ENCODE measurements at regions not wholly inside any gene's neighbourhood (a gene's known extent, or its start where the extent isn't known, plus 50 kb on each side); places are given as distances from the start of the nearest gene placed in this dataset.

DNA sequence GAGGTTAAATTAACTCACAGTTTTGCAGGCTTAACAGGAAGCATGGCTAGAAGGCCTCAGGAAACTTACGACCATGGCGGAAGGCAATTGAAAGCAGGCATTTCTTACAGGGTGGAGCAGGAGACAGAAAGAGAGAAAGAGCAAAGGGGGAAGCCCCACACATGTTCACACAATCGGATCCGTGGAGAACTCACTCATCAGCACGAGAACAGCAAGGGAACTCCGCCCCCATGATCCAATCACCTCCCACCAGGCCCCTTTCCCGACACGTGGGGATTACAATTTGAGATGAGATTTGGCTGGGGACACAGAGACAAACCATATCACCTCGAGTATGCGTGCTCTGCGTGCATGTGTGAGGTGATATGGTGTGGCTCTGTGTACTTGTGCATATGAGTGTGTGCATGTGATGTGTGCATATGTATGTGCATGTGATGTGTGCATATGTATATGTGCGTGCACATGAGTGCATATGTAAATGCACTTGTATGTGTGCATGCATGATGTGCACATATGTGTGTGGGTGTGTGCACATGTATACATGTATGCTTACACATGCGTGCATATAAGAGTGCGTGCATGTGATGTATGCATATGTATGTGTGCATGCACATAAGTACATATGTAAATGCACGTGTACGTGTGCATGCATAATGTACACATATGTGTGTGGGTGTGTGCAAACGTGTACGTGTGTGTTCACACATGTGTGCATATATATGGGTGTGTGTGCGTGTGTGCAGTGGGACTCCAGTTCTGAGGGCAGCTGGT, 108.7 kb upstream of the HDAC4 start:
- 42% methylated on average over 19 of the region's 19 CpGs for WGBS (ENCODE audit: insufficient coverage, insufficient replicate concordance, low lambda C conversion rate, missing lambda C conversion rate)
- H3K27ac ChIP-seq (ENCODE audit: control insufficient read depth, insufficient read depth), result no peak overlapping the region
- no peak overlapping the region for H3K9ac ChIP-seq (ENCODE audit: control insufficient read depth, insufficient read depth, low read length)
- no peaks in the 10 kb centered on the region for H3K79me2 ChIP-seq (ENCODE audit: control insufficient read depth, insufficient read depth, low read length)
- H3K4me3 ChIP-seq, result no peak overlapping the region
- intact Hi-C loops (cut with micrococcal nuclease; ENCODE audit: unreplicated experiment) (no loop called here), in situ Hi-C loops (cut with MboI) (no loop called here)
- H3K9me3 ChIP-seq (replicated peaks; ENCODE audit: control insufficient read depth, insufficient read depth, low read length), result no peaks in the 10 kb centered on the region
- DNase-seq (ENCODE audit: low read depth, low spot score) (no peak), ATAC-seq (no peak), FAIRE-seq (no peak)
- BruUV-seq (replicated peaks), result no TSS peak
- SMC1A ChIA-PET (ENCODE audit: uncharacterized antibody, unreplicated experiment), result no interaction called here
- H2AFZ ChIP-seq (ENCODE audit: control insufficient read depth, low read depth, low read length), result no peak overlapping the region
- no peaks in the 10 kb centered on the region for H3K4me1 ChIP-seq (ENCODE audit: control insufficient read depth, insufficient read depth, low read length)
- H3K27me3 ChIP-seq (replicated peaks in 1 of 2; ENCODE audit: control insufficient read depth in 2 of 2, insufficient read depth in 2 of 2, low read length in 1 of 2), result no peaks in the 10 kb centered on the region
- no peaks in the 10 kb centered on the region for H4K20me1 ChIP-seq (ENCODE audit: control insufficient read depth, insufficient read depth)
- H3K4me2 ChIP-seq (ENCODE audit: control insufficient read depth, insufficient read depth), result no peak overlapping the region
- CTCF ChIA-PET, result no interaction called here
- RAD21 ChIA-PET (ENCODE audit: unreplicated experiment), result no interaction called here
- no peaks in the 10 kb centered on the region for H3K36me3 ChIP-seq (ENCODE audit: control insufficient read depth in 2 of 2, insufficient read depth in 2 of 2, low read length in 1 of 2)
- POLR2A ChIA-PET, result no interaction called here
- TF ChIP-seq RCOR1 (conservative IDR thresholded peaks at IDR 0.05; ENCODE audit: low read depth, low read length) (no peak), IKZF1 (conservative IDR thresholded peaks at IDR 0.05) (no peak), EZH2 (IDR thresholded peaks at IDR 0.05; ENCODE audit: borderline replicate concordance, control insufficient read depth, low read depth, low read length) (no peak), ZNF217 (IDR thresholded peaks at IDR 0.05) (no peak), NFYA (IDR thresholded peaks at IDR 0.05; ENCODE audit: borderline replicate concordance, low read depth, low read length) (no peak), EED (IDR thresholded peaks at IDR 0.05; ENCODE audit: low read depth) (no peak), ATF7 (IDR thresholded peaks at IDR 0.05; ENCODE audit: low read depth) (no peak), ZNF687 (IDR thresholded peaks at IDR 0.05) (no peak)
- TF ChIP-seq, protein P1, sequence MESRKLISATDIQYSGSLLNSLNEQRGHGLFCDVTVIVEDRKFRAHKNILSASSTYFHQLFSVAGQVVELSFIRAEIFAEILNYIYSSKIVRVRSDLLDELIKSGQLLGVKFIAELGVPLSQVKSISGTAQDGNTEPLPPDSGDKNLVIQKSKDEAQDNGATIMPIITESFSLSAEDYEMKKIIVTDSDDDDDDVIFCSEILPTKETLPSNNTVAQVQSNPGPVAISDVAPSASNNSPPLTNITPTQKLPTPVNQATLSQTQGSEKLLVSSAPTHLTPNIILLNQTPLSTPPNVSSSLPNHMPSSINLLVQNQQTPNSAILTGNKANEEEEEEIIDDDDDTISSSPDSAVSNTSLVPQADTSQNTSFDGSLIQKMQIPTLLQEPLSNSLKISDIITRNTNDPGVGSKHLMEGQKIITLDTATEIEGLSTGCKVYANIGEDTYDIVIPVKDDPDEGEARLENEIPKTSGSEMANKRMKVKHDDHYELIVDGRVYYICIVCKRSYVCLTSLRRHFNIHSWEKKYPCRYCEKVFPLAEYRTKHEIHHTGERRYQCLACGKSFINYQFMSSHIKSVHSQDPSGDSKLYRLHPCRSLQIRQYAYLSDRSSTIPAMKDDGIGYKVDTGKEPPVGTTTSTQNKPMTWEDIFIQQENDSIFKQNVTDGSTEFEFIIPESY (IDR thresholded peaks at IDR 0.05), result no peak
- TF ChIP-seq, protein P2, sequence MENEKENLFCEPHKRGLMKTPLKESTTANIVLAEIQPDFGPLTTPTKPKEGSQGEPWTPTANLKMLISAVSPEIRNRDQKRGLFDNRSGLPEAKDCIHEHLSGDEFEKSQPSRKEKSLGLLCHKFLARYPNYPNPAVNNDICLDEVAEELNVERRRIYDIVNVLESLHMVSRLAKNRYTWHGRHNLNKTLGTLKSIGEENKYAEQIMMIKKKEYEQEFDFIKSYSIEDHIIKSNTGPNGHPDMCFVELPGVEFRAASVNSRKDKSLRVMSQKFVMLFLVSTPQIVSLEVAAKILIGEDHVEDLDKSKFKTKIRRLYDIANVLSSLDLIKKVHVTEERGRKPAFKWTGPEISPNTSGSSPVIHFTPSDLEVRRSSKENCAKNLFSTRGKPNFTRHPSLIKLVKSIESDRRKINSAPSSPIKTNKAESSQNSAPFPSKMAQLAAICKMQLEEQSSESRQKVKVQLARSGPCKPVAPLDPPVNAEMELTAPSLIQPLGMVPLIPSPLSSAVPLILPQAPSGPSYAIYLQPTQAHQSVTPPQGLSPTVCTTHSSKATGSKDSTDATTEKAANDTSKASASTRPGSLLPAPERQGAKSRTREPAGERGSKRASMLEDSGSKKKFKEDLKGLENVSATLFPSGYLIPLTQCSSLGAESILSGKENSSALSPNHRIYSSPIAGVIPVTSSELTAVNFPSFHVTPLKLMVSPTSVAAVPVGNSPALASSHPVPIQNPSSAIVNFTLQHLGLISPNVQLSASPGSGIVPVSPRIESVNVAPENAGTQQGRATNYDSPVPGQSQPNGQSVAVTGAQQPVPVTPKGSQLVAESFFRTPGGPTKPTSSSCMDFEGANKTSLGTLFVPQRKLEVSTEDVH (IDR thresholded peaks at IDR 0.05; ENCODE audit: low read depth, partially characterized antibody), result no peak
- TF ChIP-seq, protein P3, sequence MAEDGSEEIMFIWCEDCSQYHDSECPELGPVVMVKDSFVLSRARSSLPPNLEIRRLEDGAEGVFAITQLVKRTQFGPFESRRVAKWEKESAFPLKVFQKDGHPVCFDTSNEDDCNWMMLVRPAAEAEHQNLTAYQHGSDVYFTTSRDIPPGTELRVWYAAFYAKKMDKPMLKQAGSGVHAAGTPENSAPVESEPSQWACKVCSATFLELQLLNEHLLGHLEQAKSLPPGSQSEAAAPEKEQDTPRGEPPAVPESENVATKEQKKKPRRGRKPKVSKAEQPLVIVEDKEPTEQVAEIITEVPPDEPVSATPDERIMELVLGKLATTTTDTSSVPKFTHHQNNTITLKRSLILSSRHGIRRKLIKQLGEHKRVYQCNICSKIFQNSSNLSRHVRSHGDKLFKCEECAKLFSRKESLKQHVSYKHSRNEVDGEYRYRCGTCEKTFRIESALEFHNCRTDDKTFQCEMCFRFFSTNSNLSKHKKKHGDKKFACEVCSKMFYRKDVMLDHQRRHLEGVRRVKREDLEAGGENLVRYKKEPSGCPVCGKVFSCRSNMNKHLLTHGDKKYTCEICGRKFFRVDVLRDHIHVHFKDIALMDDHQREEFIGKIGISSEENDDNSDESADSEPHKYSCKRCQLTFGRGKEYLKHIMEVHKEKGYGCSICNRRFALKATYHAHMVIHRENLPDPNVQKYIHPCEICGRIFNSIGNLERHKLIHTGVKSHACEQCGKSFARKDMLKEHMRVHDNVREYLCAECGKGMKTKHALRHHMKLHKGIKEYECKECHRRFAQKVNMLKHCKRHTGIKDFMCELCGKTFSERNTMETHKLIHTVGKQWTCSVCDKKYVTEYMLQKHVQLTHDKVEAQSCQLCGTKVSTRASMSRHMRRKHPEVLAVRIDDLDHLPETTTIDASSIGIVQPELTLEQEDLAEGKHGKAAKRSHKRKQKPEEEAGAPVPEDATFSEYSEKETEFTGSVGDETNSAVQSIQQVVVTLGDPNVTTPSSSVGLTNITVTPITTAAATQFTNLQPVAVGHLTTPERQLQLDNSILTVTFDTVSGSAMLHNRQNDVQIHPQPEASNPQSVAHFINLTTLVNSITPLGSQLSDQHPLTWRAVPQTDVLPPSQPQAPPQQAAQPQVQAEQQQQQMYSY (CRISPR knock-in tag; IDR thresholded peaks at IDR 0.05), result no peak

Measured in GM12878 (cell line).